ENCODE measurements at regions not wholly inside any gene's neighbourhood (a gene's known extent, or its start where the extent isn't known, plus 50 kb on each side); places are given as distances from the start of the nearest gene placed in this dataset.

DNA sequence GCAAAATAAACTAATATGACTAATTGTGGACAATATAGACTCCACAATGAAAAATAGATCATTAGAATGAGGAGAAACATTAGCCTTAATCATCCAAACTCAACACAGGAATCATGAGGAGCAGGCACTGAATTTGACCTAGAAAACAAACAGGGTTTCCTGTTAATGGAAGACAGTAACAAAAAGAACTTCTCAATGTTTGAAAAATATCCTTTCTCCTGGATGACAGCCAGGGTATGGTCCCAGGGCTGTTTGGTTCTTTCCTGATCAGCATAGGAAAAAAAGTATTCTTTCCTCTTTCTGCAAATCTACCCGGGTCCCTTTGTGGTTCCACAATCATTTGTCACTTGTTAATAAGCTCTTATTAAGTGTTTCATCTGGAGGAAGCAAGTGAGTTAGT is 145.3 kb upstream of the SVIL start:
- TF ChIP-seq, protein P1, sequence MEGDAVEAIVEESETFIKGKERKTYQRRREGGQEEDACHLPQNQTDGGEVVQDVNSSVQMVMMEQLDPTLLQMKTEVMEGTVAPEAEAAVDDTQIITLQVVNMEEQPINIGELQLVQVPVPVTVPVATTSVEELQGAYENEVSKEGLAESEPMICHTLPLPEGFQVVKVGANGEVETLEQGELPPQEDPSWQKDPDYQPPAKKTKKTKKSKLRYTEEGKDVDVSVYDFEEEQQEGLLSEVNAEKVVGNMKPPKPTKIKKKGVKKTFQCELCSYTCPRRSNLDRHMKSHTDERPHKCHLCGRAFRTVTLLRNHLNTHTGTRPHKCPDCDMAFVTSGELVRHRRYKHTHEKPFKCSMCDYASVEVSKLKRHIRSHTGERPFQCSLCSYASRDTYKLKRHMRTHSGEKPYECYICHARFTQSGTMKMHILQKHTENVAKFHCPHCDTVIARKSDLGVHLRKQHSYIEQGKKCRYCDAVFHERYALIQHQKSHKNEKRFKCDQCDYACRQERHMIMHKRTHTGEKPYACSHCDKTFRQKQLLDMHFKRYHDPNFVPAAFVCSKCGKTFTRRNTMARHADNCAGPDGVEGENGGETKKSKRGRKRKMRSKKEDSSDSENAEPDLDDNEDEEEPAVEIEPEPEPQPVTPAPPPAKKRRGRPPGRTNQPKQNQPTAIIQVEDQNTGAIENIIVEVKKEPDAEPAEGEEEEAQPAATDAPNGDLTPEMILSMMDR (IDR thresholded peaks at IDR 0.05; ENCODE audit: extremely low read depth in 1 of 2, insufficient read depth in 1 of 2, low read depth in 1 of 2, low read length in 2 of 2), result no peak
- TF ChIP-seq EZH2 (IDR thresholded peaks at IDR 0.05; ENCODE audit: borderline replicate concordance, low read depth, low read length, severe bottlenecking) (no peak), JUN (IDR thresholded peaks at IDR 0.05; ENCODE audit: borderline replicate concordance, insufficient read depth, insufficient read length, low read depth) (no peak), POLR2AphosphoS5 (IDR thresholded peaks at IDR 0.05; ENCODE audit: insufficient read depth, low read depth, low read length) (no peak), POLR2A (IDR thresholded peaks at IDR 0.05; ENCODE audit: low read depth, low read length) (no peak), MYC (IDR thresholded peaks at IDR 0.05; ENCODE audit: low read depth, low read length) (no peak)
- TF ChIP-seq, protein P2, sequence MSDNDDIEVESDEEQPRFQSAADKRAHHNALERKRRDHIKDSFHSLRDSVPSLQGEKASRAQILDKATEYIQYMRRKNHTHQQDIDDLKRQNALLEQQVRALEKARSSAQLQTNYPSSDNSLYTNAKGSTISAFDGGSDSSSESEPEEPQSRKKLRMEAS (IDR thresholded peaks at IDR 0.05; ENCODE audit: insufficient read depth, insufficient read length), result no peak

Measured in endothelial cell of umbilical vein (primary cell).